ES-I3 (cell line): ENCODE measurements at regions not wholly inside any gene's neighbourhood (a gene's known extent, or its start where the extent isn't known, plus 50 kb on each side); places are given as distances from the start of the nearest gene placed in this dataset.
"Not testable (repeated sequence)": the region's sequence is repeated elsewhere in the genome, so short reads cannot be mapped to it uniquely, and the experiment has no call there.

ENCODE experiments used
- H3K36me3 ChIP-seq: 2 replicates; pipeline ENCODE4 v1.6.1; 2013; ENCODE audit warnings: mild to moderate bottlenecking, low read length, control low read depth, moderate library complexity; ENCODE audit not compliant: insufficient read depth
- H3K4me1 ChIP-seq: 2 replicates; pipeline ENCODE4 v1.6.1; 2013; ENCODE audit warnings: mild to moderate bottlenecking, control low read depth, low read length; ENCODE audit not compliant: insufficient read depth
- H3K9ac ChIP-seq: 2 replicates; pipeline ENCODE4 v1.6.1; 2013; ENCODE audit warnings: low read depth, mild to moderate bottlenecking, low read length, moderate library complexity
- H3K9me3 ChIP-seq: 2 replicates; pipeline ENCODE4 v1.6.1; 2013; ENCODE audit warnings: mild to moderate bottlenecking, low read length, moderate library complexity; ENCODE audit not compliant: control insufficient read depth, insufficient read depth

DNA sequence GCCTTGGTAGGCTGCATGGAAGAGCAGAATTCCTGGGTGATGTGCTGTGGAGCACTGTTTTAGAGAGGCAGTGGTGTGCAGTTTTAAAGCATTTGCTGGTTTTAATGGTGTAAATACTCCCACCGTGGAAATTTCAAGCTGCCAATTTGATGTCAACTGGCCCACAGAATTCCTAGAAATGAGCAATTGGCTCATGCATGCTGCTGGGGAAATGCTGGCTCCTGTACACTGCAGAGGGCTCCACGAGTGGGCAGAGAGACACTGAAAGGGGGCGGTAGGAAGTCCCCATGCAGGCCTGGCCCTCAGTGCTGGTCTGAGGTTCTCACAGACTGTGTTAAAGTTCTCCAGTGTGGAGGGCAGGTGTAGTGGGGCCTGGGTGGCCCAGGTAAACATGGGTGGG is 99.4 kb upstream of the NTF3 start:
- no peaks in the 10 kb centered on the region for H3K36me3 ChIP-seq
- peaks cover 10% of the 10 kb centered on the region; the same call in 1 of the 2 replicates for H3K4me1 ChIP-seq
- no peaks in the 10 kb centered on the region for H3K9me3 ChIP-seq

DNA sequence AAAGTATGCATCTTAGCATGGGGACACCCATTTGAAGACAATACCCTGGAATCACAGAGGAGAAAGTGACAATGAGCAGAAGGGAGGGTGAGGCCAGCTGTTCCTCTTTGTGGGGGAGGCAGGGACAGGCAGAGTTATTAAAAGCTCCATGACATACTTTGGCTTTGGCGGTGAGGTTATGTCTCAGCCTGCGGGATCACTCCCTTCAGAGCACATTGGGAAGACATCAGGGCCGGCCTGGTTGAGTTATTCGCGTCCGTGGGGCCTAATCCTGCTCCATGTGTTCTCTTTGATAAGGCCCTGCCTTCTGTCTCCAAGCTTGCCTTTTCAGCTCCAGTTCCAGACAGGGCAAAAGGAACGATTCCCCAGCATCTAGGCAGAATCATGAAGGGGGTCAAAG is 98.8 kb upstream of the NTF3 start:
- Histone ChIP-seq H3K4me1 (peaks cover 10% of the 10 kb centered on the region; the same call in 1 of the 2 replicates), H3K9me3 (no peaks in the 10 kb centered on the region), H3K9ac (no peak overlapping the region), H3K36me3 (no peaks in the 10 kb centered on the region)

More for the DNA sequence above, 99.4 kb upstream of the NTF3 start:
- H3K9ac ChIP-seq = no peak overlapping the region

DNA sequence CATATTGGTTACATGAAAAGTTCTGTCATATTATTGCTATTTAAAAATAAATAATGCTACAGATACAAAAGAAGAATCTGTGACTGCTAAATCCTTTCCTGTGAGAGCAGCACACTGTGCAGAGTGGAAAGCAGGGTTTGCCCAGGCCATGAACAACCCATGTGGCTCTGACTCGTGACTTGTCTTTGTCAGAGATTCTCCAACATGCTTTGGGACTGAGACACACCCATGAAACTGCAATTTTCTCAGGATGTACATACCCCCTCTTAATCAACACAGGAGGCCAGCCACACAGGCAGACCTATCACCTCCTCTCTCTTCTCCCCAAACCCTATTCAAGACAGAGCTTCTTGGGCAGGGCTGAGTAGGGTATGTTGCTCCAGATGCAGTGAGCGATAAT is 96.8 kb upstream of the NTF3 start:
- no peak overlapping the region for H3K9ac ChIP-seq
- no peaks in the 10 kb centered on the region for H3K36me3 ChIP-seq
- H3K9me3 ChIP-seq = no peaks in the 10 kb centered on the region
- H3K4me1 ChIP-seq = no peaks in the 10 kb centered on the region

DNA sequence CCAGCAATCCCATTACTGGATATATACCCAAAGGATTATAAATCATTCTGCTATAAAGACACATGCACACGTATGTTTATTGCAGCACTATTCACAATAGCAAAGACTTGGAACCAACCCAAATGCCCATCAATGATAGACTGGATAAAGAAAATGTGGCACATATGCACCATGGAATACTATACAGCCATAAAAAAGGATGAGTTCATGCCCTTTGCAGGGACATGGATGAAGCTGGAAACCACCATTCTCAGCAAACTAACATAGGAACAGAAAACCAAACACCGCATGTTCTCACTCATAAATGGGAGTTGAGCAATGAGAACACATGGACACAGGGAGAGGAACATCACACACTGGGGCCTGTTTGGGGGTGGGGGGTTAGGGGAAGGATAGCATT is 90.8 kb upstream of the NTF3 start:
- not testable (repeated sequence) for H3K9ac ChIP-seq, H3K9me3 ChIP-seq, H3K4me1 ChIP-seq, H3K36me3 ChIP-seq

DNA sequence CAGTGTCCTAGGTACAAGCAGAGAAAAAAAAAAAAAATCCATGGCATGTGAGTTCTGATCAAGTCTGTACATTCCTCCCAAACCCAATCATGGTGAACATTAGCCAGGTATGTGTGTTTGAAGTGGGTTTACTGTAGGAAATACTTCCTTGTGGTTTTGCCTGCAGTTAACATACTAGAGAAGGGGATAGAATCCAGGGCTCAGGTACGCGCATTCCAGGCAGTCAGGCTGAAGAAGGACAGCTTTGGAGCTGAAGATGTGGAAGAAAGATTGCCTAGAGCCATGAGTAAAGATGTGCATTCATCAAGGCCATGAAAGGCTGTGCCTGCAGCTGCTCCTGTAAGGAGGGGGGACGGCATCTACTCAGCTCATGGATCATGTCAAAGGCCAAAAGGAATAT is 88.2 kb upstream of the NTF3 start:
- Histone ChIP-seq H3K36me3 (no peaks in the 10 kb centered on the region; the same call in 1 of the 2 replicates), H3K9me3 (no peaks in the 10 kb centered on the region), H3K9ac (no peak overlapping the region), H3K4me1 (no peaks in the 10 kb centered on the region)

DNA sequence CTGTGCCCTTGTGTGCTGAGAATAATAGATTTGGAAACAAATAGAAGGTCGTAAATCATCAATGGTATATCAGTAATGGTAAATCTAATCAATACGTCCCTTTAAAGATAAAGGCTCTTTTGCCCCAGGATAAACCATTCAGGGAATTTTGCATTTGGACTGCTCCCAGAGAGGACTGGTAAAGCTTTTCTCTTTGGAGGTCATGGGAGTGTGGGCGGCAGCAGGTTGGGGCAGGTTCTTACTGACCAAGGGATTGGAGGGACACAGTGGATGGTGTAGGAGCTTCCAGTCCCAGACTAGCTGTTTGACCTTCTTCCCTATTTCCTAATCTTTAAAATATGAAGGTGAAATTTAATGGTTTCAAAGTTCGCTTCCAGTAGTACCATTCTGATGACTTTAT is 87.8 kb upstream of the NTF3 start:
- Histone ChIP-seq H3K36me3 (no peaks in the 10 kb centered on the region; the same call in 1 of the 2 replicates), H3K4me1 (no peaks in the 10 kb centered on the region), H3K9ac (no peak overlapping the region), H3K9me3 (no peaks in the 10 kb centered on the region)

DNA sequence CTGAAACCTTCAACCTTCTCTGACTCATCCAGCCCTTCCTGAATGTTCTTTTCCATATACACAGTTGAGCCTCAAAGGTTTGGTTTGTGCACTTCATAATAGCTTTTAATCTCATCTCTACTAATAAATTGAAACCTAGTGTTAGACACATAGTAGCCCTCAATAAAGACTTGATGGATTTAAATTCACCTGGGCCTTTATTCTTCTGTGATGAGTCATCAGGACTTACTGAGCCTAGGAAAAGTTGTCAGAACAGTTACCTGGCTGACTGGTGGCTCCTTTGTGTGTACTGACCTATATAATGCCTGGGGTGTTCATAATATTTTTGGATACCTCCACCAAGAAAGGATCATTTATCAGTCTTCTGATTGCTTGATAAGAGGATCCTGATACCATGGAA is 86.4 kb upstream of the NTF3 start:
- no peaks in the 10 kb centered on the region for H3K9me3 ChIP-seq
- H3K36me3 ChIP-seq = no peaks in the 10 kb centered on the region; the same call in 1 of the 2 replicates

DNA sequence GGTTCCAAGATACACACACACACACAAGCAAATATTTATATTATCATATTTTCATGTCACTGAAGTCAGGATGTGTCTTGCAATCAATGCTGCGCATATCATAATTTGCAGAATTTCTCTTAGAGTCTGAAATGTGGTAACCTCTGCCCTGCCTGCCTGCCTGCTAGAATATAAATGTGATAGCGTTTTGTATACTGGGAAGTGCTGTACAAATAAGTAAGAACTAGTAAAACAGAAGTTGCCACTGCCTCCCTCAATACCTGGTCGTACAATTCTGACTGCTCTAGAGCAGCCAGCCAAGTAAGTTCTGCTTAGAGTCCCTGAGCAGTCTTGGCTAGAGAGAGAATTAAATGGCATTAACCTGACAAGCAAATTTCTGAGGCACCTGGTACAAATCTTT is 83.9 kb upstream of the NTF3 start:
- no peaks in the 10 kb centered on the region for H3K9me3 ChIP-seq
- no peaks in the 10 kb centered on the region; the same call in 1 of the 2 replicates for H3K36me3 ChIP-seq
- no peak overlapping the region for H3K9ac ChIP-seq
- H3K4me1 ChIP-seq = no peaks in the 10 kb centered on the region

More for the DNA sequence above, 86.4 kb upstream of the NTF3 start:
- Histone ChIP-seq H3K9ac (no peak overlapping the region), H3K4me1 (no peaks in the 10 kb centered on the region)

DNA sequence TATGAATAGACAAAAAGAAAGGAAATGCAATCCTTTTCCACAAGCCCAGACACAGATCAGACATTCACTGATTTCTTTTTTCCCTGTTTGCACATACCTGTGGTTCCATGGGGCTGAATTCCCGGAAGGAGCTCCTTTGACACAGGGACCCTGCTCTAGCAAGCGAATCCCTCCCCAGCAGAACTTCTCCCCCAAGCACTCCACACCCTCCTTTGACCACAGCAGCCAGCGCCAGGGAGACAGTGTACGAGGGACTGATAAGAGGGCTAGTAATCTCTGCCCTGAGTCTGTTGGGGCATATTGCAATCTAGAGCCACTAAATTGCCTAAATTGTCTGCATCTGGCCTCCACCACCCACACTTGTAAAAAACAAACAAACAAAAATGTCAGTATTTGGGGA is 83.4 kb upstream of the NTF3 start:
- H3K9ac ChIP-seq = no peak overlapping the region
- H3K9me3 ChIP-seq = no peaks in the 10 kb centered on the region
- H3K4me1 ChIP-seq = no peaks in the 10 kb centered on the region
- no peaks in the 10 kb centered on the region; the same call in 1 of the 2 replicates for H3K36me3 ChIP-seq

DNA sequence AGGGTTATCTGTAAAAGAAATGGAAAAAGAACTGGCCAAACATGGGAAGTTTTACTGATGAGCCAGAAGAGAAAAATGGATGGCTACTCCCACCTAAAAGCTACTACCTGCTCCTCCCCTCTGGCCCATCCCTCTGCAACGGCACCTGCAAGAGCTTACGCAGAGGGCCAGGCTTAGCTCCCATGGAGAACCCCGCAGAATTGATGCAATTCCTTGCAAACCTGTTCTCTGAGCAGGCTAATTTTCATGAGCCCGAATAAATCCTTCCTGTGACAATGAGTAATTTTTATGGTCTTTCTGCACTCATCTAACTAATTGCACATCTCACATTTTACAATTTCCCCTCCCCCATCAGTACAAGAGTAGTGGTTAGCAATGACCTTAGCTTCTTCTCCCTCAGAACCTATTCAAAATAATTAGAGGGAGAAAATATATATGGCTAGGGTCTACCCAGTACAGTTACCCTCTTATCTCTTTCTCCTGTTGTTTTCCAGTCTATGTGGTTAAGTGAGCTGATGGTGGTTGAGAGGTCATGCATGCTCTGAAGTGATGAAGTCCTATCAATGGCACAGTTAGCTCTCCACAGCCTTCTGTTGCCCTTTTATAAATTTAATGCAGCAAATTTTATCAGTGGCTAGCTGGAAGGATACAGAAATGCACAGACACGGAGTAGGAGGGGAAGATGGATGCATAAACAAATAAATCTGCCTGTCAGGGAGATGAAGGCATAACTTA is 67.7 kb upstream of the NTF3 start:
- Histone ChIP-seq H3K4me1 (no peaks in the 10 kb centered on the region), H3K9ac (no peak overlapping the region), H3K9me3 (no peaks in the 10 kb centered on the region), H3K36me3 (no peaks in the 10 kb centered on the region)

DNA sequence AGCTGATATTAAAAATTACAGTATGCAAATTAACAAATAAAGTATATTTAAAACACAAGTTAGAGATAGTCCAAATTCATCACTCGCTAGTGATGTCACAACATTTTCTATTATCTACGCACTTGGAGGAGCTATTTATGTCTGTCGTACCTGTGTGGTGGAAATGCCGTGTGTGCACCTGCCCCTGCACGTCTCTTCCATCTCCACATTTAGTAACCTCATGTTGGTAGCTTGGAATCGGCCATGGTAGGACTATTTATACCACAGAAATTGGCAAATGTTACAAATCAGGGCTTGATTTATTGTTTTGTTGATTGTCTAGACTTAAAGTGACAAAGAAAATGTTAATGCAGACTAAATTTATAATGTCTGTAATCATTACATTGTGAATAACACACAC is 62.6 kb upstream of the NTF3 start:
- Histone ChIP-seq H3K4me1 (no peaks in the 10 kb centered on the region), H3K36me3 (no peaks in the 10 kb centered on the region), H3K9ac (no peak overlapping the region), H3K9me3 (no peaks in the 10 kb centered on the region)

DNA sequence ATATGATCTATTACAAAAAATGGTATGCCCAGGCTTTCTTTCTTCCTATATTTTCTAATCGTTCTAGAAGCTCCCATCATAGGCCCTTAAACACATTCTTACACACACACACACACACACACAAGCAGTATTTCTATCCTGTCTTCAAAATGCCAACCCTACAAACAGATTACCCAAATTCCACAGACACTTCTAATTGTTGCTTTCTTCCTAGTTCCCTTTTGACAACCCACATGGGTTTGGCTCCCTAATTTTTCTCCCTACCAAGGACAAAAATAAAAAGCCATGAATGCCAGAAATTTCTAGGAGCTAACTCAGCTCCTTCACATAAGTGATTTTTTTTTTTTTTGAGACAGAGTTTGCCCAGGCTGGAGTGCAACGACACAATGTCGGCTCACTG is 60.3 kb upstream of the NTF3 start:
- Histone ChIP-seq H3K4me1 (no peaks in the 10 kb centered on the region), H3K36me3 (no peaks in the 10 kb centered on the region), H3K9me3 (no peaks in the 10 kb centered on the region), H3K9ac (no peak overlapping the region)

DNA sequence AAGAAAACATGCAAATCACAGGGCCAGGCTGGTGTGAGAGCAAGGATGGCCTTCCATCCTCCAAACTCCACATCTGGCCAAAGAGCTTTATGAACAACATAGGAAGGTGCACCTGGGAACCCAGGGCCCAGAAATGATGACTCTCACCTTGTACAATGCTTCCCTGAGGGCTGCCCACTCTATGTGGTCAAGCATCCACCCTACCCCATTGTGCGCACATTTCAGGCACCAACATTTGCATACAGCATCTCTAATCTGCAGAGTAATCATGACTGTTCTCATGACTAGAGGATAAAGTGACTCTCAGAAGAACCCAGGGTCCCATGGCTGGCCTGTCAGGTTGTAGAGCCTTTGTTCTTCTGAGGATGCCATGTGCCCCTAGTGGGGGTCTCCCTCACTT is 57.2 kb upstream of the NTF3 start:
- Histone ChIP-seq H3K4me1 (0 out of 2 replicates have a peak, but pooled peaks cover 4% of the 10 kb centered on the region), H3K36me3 (no peaks in the 10 kb centered on the region; the same call in 1 of the 2 replicates), H3K9ac (no peak overlapping the region), H3K9me3 (no peaks in the 10 kb centered on the region)

DNA sequence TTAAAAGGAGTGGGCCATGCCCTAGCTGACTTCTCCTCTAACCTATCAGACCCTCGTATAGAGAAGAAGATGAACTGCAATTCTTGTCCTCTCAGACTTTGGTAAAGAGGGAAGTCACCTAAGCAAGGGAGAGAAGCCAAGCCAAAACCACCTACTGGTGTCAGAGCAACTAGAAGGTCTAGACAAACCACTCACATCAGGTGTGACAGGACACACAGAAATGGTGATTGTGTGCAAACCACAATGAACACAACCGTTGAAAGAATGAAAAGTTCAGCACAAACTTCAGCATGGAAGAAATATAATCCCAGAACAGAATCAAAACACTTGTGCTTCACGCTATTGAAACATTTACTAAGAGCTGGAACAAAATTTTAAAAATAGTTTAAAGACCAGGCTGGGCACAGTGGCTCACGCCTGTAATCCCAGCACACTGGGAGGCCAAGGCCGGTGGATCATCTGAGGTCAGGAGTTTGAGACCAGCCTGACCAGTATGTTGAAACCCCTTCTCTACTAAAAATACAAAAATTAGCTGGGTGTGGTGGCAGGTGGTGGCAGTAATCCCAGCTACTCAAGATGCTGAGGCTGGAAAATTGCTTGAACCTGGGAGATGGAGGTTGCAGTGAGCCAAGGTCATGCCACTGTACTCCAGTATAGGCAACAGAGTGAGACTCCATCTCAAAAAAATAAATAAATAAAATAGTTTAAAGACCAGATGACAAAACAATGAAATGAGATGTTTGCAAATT is 56.2 kb upstream of the NTF3 start:
- H3K4me1 ChIP-seq = 0 out of 2 replicates have a peak, but pooled peaks cover 6% of the 10 kb centered on the region
- H3K36me3 ChIP-seq = no peaks in the 10 kb centered on the region; the same call in 1 of the 2 replicates
- no peaks in the 10 kb centered on the region for H3K9me3 ChIP-seq
- H3K9ac ChIP-seq = no peak overlapping the region
